Esophagus squamous epithelium (tissue), 4 donors: ENCODE measurements at regions not wholly inside any gene's neighbourhood (a gene's known extent, or its start where the extent isn't known, plus 50 kb on each side); places are given as distances from the start of the nearest gene placed in this dataset.

Experiments
- CTCF ChIP-seq, 6 experiments: fragments of 450-650 bp in 4 of 6; fragments of 200-600 bp in 2 of 6; sonication (generic) in 2 of 6; IDR thresholded peaks; one replicate each; pipeline ENCODE4 v1.5.1; 2016 to 2019; ENCODE audit warnings: antibody characterized with exemption in 6 of 6, mild to moderate bottlenecking in 4 of 6, moderate library complexity in 4 of 6
- POLR2A ChIP-seq, 4 donors: fragments of 450-650 bp; IDR thresholded peaks; one replicate each; pipeline ENCODE4 v1.6.1; 2017; ENCODE audit warnings: antibody characterized with exemption in 4 of 4, mild to moderate bottlenecking in 4 of 4, moderate library complexity in 3 of 4

- TF ChIP-seq POLR2A (IDR thresholded peaks at IDR 0.05) = no peak
- no peak for TF ChIP-seq CTCF (IDR thresholded peaks at IDR 0.05)
Observed at GRCh38 chr17:36747861-36748260, 146.5 kb downstream of the MRM1 start.
